HG03342 (cell line): ENCODE measurements at regions not wholly inside any gene's neighbourhood (a gene's known extent, or its start where the extent isn't known, plus 50 kb on each side); places are given as distances from the start of the nearest gene placed in this dataset.
A peak's percentile ranks its signal among the peaks of the same experiment; 100 is the strongest.
"Not testable (repeated sequence)": the region's sequence is repeated elsewhere in the genome, so short reads cannot be mapped to it uniquely, and the experiment has no call there.

Experiments
- ATAC-seq: cut with Tn5 transposase; IDR thresholded peaks from one replicate; pipeline ENCODE4 v1.9.1; 2021; ENCODE audit warnings: mild to moderate bottlenecking, moderate library complexity; ENCODE audit not compliant: unreplicated experiment

GRCh38 chr12:124477107-124477915, 90.1 kb downstream of the NCOR2 start:
- no peak for ATAC-seq

- no peak for ATAC-seq
Observed at GRCh38 chr12:124476011-124476400, 91.4 kb downstream of the NCOR2 start.

- no peak for ATAC-seq
Observed at GRCh38 chr12:124475295-124476010, 92.0 kb downstream of the NCOR2 start.

- no peak for ATAC-seq
Observed at GRCh38 chr12:124474709-124475108, 92.7 kb downstream of the NCOR2 start.

GRCh38 chr12:124472690-124473279, 94.6 kb downstream of the NCOR2 start:
- no peak for ATAC-seq

- no peak for ATAC-seq
Observed at GRCh38 chr12:124471828-124472227, 95.6 kb downstream of the NCOR2 start.

- ATAC-seq = no peak
Observed at GRCh38 chr12:124470806-124471205, 96.6 kb downstream of the NCOR2 start.

GRCh38 chr12:124470139-124470538, 97.3 kb downstream of the NCOR2 start:
- no peak for ATAC-seq

- no peak for ATAC-seq
Observed at GRCh38 chr12:124469193-124469888, 98.1 kb downstream of the NCOR2 start.

GRCh38 chr12:124467549-124467948, 99.9 kb downstream of the NCOR2 start:
- ATAC-seq = not testable (repeated sequence)

GRCh38 chr12:124466216-124467128, 100.9 kb downstream of the NCOR2 start:
- peak; percentile 98 for ATAC-seq

- ATAC-seq = no peak
Observed at GRCh38 chr12:124465473-124465872, 101.9 kb downstream of the NCOR2 start.

- no peak for ATAC-seq
Observed at GRCh38 chr12:124464830-124465229, 102.6 kb downstream of the NCOR2 start.

- ATAC-seq = no peak
Observed at GRCh38 chr12:124464062-124464461, 103.3 kb downstream of the NCOR2 start.

GRCh38 chr12:124463341-124463921, 104.0 kb downstream of the NCOR2 start:
- no peak for ATAC-seq

- ATAC-seq = no peak
Observed at GRCh38 chr12:124462750-124463149, 104.7 kb downstream of the NCOR2 start.

- no peak for ATAC-seq
Observed at GRCh38 chr12:124461851-124462623, 105.4 kb downstream of the NCOR2 start.

- ATAC-seq = no peak
Observed at GRCh38 chr12:124461241-124461673, 106.2 kb downstream of the NCOR2 start.

GRCh38 chr12:124460771-124461170, 106.6 kb downstream of the NCOR2 start:
- no peak for ATAC-seq
